ENCODE measurements at regions not wholly inside any gene's neighbourhood (a gene's known extent, or its start where the extent isn't known, plus 50 kb on each side); places are given as distances from the start of the nearest gene placed in this dataset.

DNA sequence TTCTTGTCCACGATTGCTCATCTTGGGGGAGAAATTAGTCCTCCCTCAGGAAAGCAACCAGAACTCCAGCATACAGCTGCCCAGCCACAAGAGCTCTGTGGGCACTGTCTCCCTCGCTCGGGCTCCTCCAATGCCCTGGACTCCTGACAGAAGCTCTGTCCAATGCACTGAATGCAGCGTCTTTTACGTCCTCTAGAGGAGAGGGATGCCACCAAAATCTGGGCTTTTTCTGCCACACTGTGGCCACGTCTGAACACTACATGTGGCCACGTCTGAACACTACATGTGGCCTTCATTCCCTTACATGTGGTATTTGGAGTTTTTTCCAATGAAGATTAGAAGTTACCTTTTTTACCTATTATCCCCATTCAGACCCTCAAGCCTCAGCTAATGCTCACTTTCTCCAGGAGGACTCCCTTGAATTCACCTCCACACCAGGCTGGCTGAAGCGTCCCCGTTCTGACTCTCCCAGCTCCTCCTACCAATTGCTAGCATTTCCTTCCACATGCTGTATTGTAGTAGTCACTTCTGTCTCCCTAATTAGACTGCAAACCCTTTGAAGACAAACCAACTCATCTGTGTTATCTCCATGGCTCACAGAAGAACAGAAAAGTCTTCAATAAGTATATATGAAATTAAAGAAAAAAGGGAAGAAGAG is 134.3 kb upstream of the PDE1C start:
- Histone ChIP-seq H3K36me3 (no peaks in the 10 kb centered on the region), H3K9me3 (no peaks in the 10 kb centered on the region), H3K27me3 (no peaks in the 10 kb centered on the region), H3K4me3 (peak overlapping the region; percentile 40 to 46), H3K4me1 (no peaks in the 10 kb centered on the region), H3K27ac (no peak overlapping the region)
- TF ChIP-seq, protein P1, sequence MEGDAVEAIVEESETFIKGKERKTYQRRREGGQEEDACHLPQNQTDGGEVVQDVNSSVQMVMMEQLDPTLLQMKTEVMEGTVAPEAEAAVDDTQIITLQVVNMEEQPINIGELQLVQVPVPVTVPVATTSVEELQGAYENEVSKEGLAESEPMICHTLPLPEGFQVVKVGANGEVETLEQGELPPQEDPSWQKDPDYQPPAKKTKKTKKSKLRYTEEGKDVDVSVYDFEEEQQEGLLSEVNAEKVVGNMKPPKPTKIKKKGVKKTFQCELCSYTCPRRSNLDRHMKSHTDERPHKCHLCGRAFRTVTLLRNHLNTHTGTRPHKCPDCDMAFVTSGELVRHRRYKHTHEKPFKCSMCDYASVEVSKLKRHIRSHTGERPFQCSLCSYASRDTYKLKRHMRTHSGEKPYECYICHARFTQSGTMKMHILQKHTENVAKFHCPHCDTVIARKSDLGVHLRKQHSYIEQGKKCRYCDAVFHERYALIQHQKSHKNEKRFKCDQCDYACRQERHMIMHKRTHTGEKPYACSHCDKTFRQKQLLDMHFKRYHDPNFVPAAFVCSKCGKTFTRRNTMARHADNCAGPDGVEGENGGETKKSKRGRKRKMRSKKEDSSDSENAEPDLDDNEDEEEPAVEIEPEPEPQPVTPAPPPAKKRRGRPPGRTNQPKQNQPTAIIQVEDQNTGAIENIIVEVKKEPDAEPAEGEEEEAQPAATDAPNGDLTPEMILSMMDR (IDR thresholded peaks at IDR 0.05), result peak; percentile 55 to 82 (median 67)
- peak in 1 of 2 donors; percentile 70 for DNase-seq (ENCODE audit: low spot score in 2 of 2)
- intact Hi-C loops (cut with DNase I), result loop anchor here (1.0 kb wide), 1 partner anchor 460 kb away; no protein-coding TSS in a partner anchor

DNA sequence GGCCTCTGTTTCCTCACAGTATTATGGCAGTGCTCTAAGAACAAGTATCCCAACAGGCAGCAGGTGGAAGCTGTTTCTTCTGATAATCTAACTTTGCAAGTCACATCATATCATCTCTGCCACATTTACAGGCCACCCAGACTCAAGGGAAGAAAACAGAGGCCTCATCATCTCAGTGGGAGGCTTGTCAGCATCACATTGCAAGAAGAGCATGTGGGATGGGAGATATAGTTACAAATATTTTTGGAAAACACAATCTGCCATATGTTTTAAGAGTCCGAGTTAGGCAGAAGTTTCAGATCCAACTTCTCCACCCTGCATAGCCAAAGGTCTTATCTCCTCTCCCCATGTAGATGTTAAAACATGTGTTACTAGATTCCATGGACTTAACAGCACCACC is 130.4 kb upstream of the PDE1C start:
- Histone ChIP-seq H3K36me3 (no peaks in the 10 kb centered on the region), H3K4me1 (no peaks in the 10 kb centered on the region), H3K27me3 (no peaks in the 10 kb centered on the region), H3K9me3 (no peaks in the 10 kb centered on the region), H3K4me3 (no peak overlapping the region), H3K27ac (no peak overlapping the region)
- intact Hi-C loops (cut with DNase I), result no loop called here
- DNase-seq (ENCODE audit: low spot score in 2 of 2), result no peak
- TF ChIP-seq, protein P1 (IDR thresholded peaks at IDR 0.05), result no peak

DNA sequence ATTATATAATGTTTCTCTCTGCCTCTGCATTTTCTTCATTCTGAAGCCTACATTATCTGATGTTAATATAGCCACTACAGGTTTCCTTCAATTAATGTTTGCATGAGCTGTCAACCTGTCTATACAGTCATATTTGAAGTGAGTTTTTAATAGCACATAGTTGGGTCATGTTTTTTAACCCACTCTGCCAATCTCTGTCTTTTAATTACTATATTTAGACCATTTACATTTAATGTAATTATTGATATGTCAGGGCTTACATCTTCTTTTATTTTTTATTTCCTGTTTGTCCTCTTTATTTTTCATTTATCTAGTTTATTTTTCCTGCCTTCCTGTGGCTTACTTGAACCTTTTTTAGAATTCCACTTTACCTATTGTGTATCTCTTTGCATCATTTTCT is 124.3 kb upstream of the PDE1C start:
- Histone ChIP-seq H3K4me1 (no peaks in the 10 kb centered on the region), H3K36me3 (no peaks in the 10 kb centered on the region), H3K27me3 (no peaks in the 10 kb centered on the region), H3K27ac (no peak overlapping the region), H3K9me3 (peaks cover 0 to 6% of the 10 kb centered on the region in 2 donors), H3K4me3 (no peak overlapping the region)
- no peak for DNase-seq (ENCODE audit: low spot score in 2 of 2)
- intact Hi-C loops (cut with DNase I), result no loop called here
- TF ChIP-seq, protein P1 (IDR thresholded peaks at IDR 0.05), result no peak

DNA sequence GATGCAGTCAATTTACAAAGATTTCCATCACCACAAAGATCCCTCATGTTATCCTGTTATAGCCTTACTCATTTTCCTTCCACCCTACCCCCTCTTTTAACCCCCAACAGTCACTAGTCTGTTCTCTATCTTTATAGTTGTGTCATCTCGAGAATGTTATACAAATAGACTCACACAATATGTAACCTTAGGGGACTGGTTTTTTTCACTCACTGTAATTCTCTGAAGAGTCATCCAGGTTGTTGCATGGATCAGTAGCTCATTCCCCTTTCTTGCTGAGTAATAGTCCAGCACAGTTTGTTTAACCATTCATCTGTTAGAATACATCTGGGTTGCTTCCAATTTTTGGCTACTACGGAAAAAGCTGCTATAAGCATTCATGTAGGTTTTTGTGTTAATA is 121.1 kb upstream of the PDE1C start:
- no peak for DNase-seq (ENCODE audit: low spot score in 2 of 2)
- H3K27ac ChIP-seq, result no peak overlapping the region
- no peaks in the 10 kb centered on the region for H3K4me1 ChIP-seq
- H3K4me3 ChIP-seq, result no peak overlapping the region
- intact Hi-C loops (cut with DNase I), result no loop called here
- TF ChIP-seq, protein P1 (IDR thresholded peaks at IDR 0.05), result no peak
- H3K9me3 ChIP-seq, result peaks cover 0 to 6% of the 10 kb centered on the region in 2 donors
- H3K27me3 ChIP-seq, result no peaks in the 10 kb centered on the region
- no peaks in the 10 kb centered on the region for H3K36me3 ChIP-seq

DNA sequence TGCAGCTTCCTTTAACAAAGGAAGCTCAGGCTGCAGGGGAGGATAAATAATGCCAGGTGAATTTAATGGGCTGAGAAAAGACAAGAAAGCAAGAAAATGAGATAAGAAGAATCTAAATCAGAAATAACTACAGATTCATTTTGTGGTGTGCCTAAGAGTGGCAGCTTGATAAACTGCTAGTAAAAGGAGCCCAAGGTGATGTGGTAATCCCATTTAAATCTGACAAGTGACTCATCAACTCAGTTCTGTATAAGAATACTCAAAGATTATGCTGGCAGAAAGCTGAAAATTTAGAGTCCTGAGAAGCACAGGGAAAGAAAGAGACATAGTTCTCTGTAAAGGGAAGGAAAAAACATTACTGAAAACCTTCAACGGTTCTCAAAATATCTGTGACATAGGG is 109.4 kb upstream of the PDE1C start:
- Histone ChIP-seq H3K9me3 (no peaks in the 10 kb centered on the region), H3K36me3 (no peaks in the 10 kb centered on the region), H3K4me1 (no peaks in the 10 kb centered on the region), H3K4me3 (no peak overlapping the region), H3K27me3 (no peaks in the 10 kb centered on the region), H3K27ac (no peak overlapping the region)
- TF ChIP-seq, protein P1 (IDR thresholded peaks at IDR 0.05), result no peak
- intact Hi-C loops (cut with DNase I), result no loop called here
- DNase-seq (ENCODE audit: low spot score in 2 of 2), result no peak
